Liver (tissue), 7 donors: ENCODE measurements at regions not wholly inside any gene's neighbourhood (a gene's known extent, or its start where the extent isn't known, plus 50 kb on each side); places are given as distances from the start of the nearest gene placed in this dataset.

Experiments used
- DNase-seq: peaks from one replicate; pipeline ENCODE4 v3.0.0-alpha.2; 2017; ENCODE audit warnings: low spot score
- H3K27ac ChIP-seq, 2 donors: one replicate each; pipeline ENCODE4 v1.7.0; 2013; ENCODE audit warnings: inconsistent platforms in 2 of 2, low read length in 2 of 2, control low read depth in 1 of 2, low read depth in 1 of 2, mild to moderate bottlenecking in 1 of 2
- H3K27me3 ChIP-seq, 4 donors: one replicate each; pipeline versions ENCODE4 v1.6.1 to v1.7.0; 2013; ENCODE audit warnings: low read length in 3 of 4, inconsistent platforms in 1 of 4, mild to moderate bottlenecking in 1 of 4, moderate library complexity in 1 of 4; ENCODE audit not compliant: control insufficient read depth in 4 of 4, insufficient read depth in 4 of 4
- H3K36me3 ChIP-seq, 4 donors: one replicate each; pipeline versions ENCODE4 v1.6.1 to v1.7.0; 2013; ENCODE audit warnings: low read length in 3 of 4, mild to moderate bottlenecking in 3 of 4, low read depth in 1 of 4, moderate library complexity in 1 of 4; ENCODE audit not compliant: control insufficient read depth in 4 of 4, insufficient read depth in 3 of 4
- H3K4me1 ChIP-seq, 4 donors: one replicate each; pipeline versions ENCODE4 v1.6.1 to v1.7.0; 2013; ENCODE audit warnings: low read length in 3 of 4, mild to moderate bottlenecking in 3 of 4, moderate library complexity in 1 of 4; ENCODE audit not compliant: control insufficient read depth in 4 of 4, insufficient read depth in 4 of 4
- H3K4me3 ChIP-seq, 3 donors: one replicate each; pipeline versions ENCODE4 v1.6.1 to v1.7.0; 2013; ENCODE audit warnings: low read length in 3 of 3, control low read depth in 1 of 3, low read depth in 1 of 3, mild to moderate bottlenecking in 1 of 3
- H3K9ac ChIP-seq, 2 donors: one replicate each; pipeline ENCODE4 v1.7.0; 2013; ENCODE audit warnings: low read length in 2 of 2, mild to moderate bottlenecking in 2 of 2, moderate library complexity in 2 of 2, control low read depth in 1 of 2, low read depth in 1 of 2
- H3K9me3 ChIP-seq, 4 donors: one replicate each; pipeline versions ENCODE4 v1.6.1 to v1.7.0; 2013; ENCODE audit warnings: low read length in 3 of 4; ENCODE audit not compliant: control insufficient read depth in 4 of 4
- EGR1 ChIP-seq, 2 donors: IDR thresholded peaks; 2 replicates each; pipeline ENCODE4 v1.6.1; 2016 to 2018; ENCODE audit warnings: antibody characterized with exemption in 2 of 2, low read depth in 2 of 2
- FOXA2 ChIP-seq: IDR thresholded peaks from 2 replicates; pipeline ENCODE4 v1.6.1; 2016; ENCODE audit warnings: antibody characterized with exemption
- GABPA ChIP-seq, 2 donors: IDR thresholded peaks in 1 of 2; conservative IDR thresholded peaks in 1 of 2; 2 replicates each; pipeline ENCODE4 v1.6.1; 2016; ENCODE audit warnings: antibody characterized with exemption in 2 of 2, mild to moderate bottlenecking in 1 of 2, moderate library complexity in 1 of 2
- HNF4G ChIP-seq: IDR thresholded peaks from 2 replicates; pipeline ENCODE4 v1.6.1; 2016; ENCODE audit warnings: antibody characterized with exemption
- JUND ChIP-seq, 2 donors: IDR thresholded peaks; 2 replicates each; pipeline ENCODE4 v1.6.1; 2016; ENCODE audit warnings: antibody characterized with exemption in 2 of 2
- RAD21 ChIP-seq, 2 donors: IDR thresholded peaks; 2 replicates each; pipeline ENCODE4 v1.6.1; 2016; ENCODE audit warnings: antibody characterized with exemption in 2 of 2, mild to moderate bottlenecking in 2 of 2
- RXRA ChIP-seq, 2 donors: IDR thresholded peaks; 2 replicates each; pipeline ENCODE4 v1.6.1; 2017 to 2018; ENCODE audit warnings: antibody characterized with exemption in 2 of 2, mild to moderate bottlenecking in 1 of 2
- SP1 ChIP-seq: IDR thresholded peaks from 2 replicates; pipeline ENCODE4 v1.6.1; 2018; ENCODE audit warnings: antibody characterized with exemption, mild to moderate bottlenecking
- TAF1 ChIP-seq: conservative IDR thresholded peaks from 2 replicates; pipeline ENCODE4 v1.6.1; 2016; ENCODE audit warnings: antibody characterized with exemption, mild to moderate bottlenecking
- WGBS: extraction: QIAGEN DNeasy Blood & Tissue Kit; methylation state at CpG from one replicate; pipeline ENCODE4 v1.1.7; 2013; 5-methylcytosine and 5-hydroxymethylcytosine counted together
- TF ChIP-seq, protein P1 (sequence below): IDR thresholded peaks from 2 replicates; pipeline ENCODE4 v1.6.1; 2016; ENCODE audit warnings: antibody characterized with exemption
- TF ChIP-seq, protein P2 (sequence below): IDR thresholded peaks from 2 replicates; pipeline ENCODE4 v1.6.1; 2016; ENCODE audit warnings: antibody characterized with exemption
- TF ChIP-seq, protein P3 (sequence below): IDR thresholded peaks from 2 replicates; pipeline ENCODE4 v1.6.1; 2016; ENCODE audit warnings: antibody characterized with exemption, mild to moderate bottlenecking
- TF ChIP-seq, protein P4 (sequence below): IDR thresholded peaks from 2 replicates; pipeline ENCODE4 v1.6.1; 2016; ENCODE audit warnings: antibody characterized with exemption
- donor health status: healthy.
- donor health status: healthy.
- donor health status: healthy.
- donor health status: healthy.

DNA sequence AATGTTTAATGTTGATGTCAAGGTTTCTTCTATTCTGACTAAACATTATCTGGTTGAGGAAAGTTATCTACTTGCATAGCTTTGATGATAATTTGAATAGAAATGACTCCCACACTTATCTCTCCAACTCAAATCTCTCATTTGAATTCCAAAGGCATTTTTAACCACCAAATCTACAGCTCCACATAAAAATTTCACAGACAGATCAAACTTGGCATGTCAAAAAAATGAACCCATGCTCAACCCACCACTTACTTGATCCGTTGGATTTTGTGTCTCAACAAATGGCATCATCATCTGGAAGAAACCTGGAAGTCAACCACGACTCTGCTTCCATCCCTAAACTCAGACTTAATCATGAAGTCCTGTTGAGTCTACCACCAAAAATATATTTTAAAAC lies 1050.4 kb downstream of the EFNB2 start:
- no peak overlapping the region for H3K9ac ChIP-seq
- no peak overlapping the region for H3K4me3 ChIP-seq
- DNase-seq = no peak
- H3K27ac ChIP-seq = no peak overlapping the region
- TF ChIP-seq SP1 (no peak), HNF4G (no peak)
- TF ChIP-seq, protein P1, sequence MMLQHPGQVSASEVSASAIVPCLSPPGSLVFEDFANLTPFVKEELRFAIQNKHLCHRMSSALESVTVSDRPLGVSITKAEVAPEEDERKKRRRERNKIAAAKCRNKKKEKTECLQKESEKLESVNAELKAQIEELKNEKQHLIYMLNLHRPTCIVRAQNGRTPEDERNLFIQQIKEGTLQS = no peak
- H3K36me3 ChIP-seq = no peaks in the 10 kb centered on the region
- 67% methylated on average over 2 of the region's 2 CpGs for WGBS
- peaks cover 0 to 4% (median 0%) of the 10 kb centered on the region in 4 donors for H3K9me3 ChIP-seq
- no peaks in the 10 kb centered on the region for H3K4me1 ChIP-seq
- no peaks in the 10 kb centered on the region for H3K27me3 ChIP-seq

DNA sequence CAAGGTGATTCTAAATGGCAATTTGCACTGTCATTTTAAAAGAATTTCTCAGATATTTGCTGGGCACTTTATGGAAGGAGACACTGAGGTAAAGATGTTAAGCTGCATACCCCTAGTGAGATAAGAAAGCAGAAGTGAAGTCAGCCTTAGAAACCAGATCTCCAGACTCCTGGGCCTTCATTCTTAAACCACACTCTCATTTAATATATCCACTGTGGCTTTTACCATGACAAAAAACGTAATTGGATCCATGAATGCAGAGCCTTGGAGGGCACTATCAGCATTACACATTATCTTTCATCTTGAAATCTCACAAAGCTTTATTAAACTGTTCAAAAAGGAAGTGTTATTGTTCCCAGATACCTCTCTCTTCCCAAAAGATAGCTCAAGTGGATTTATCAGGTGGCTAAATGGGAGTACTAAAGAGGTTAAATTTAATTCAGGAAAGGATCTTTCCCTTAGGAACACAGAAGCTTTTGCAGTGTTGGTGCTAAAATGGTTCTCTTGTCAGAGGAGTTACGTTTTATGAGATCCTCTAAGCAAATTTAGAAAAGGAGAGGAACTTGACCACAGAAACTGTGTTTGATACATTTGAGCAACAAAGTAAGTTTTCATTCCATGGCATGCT lies 1060.4 kb downstream of the EFNB2 start:
- no peak overlapping the region for H3K9ac ChIP-seq
- no peaks in the 10 kb centered on the region for H3K9me3 ChIP-seq
- peaks cover 0 to 3% (median 0%) of the 10 kb centered on the region in 4 donors for H3K27me3 ChIP-seq
- no peak overlapping the region for H3K27ac ChIP-seq
- DNase-seq = no peak
- no peak overlapping the region for H3K4me3 ChIP-seq
- H3K36me3 ChIP-seq = no peaks in the 10 kb centered on the region
- H3K4me1 ChIP-seq = no peaks in the 10 kb centered on the region
- 32% methylated on average over 2 of the region's 2 CpGs for WGBS
- TF ChIP-seq HNF4G (no peak), EGR1 (IDR thresholded peaks at IDR 0.05; ENCODE audit: low read depth in 2 of 2) (no peak), FOXA2 (no peak), GABPA (IDR thresholded peaks at IDR 0.05 in 1 of 2, conservative IDR thresholded peaks at IDR 0.05 in 1 of 2) (no peak), RAD21 (IDR thresholded peaks at IDR 0.05) (no peak), JUND (IDR thresholded peaks at IDR 0.05) (no peak)

DNA sequence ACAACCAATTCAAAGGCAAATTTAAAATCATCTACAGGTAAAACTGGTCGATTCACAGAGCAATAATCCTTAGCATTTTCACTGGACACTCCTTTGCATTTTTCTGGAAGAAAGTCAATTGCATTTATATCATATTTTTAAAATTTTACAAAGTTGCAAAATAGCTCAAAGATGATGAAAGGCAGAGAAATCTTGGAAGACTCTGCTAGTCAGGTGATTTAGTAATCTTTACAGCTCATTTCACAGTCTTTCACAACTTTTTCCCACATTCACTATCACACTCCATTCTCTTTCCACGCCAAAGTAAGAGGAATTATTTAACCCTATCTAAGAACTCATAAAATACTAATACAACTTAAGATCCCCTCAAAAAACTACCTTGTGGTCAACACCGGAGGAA lies 1063.8 kb downstream of the EFNB2 start:
- no peaks in the 10 kb centered on the region for H3K36me3 ChIP-seq
- no peak overlapping the region for H3K9ac ChIP-seq
- peaks cover 0 to 1% (median 0%) of the 10 kb centered on the region in 4 donors for H3K27me3 ChIP-seq
- H3K4me3 ChIP-seq = no peak overlapping the region
- H3K4me1 ChIP-seq = no peaks in the 10 kb centered on the region
- no peaks in the 10 kb centered on the region for H3K9me3 ChIP-seq
- H3K27ac ChIP-seq = no peak overlapping the region
- no peak for TF ChIP-seq FOXA2
- no peak for TF ChIP-seq JUND (IDR thresholded peaks at IDR 0.05)
- TF ChIP-seq EGR1 (IDR thresholded peaks at IDR 0.05; ENCODE audit: low read depth in 2 of 2) = no peak
- TF ChIP-seq RXRA (IDR thresholded peaks at IDR 0.05) = no peak
- TF ChIP-seq, protein P2, sequence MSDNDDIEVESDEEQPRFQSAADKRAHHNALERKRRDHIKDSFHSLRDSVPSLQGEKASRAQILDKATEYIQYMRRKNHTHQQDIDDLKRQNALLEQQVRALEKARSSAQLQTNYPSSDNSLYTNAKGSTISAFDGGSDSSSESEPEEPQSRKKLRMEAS = no peak
- TF ChIP-seq, protein P3, sequence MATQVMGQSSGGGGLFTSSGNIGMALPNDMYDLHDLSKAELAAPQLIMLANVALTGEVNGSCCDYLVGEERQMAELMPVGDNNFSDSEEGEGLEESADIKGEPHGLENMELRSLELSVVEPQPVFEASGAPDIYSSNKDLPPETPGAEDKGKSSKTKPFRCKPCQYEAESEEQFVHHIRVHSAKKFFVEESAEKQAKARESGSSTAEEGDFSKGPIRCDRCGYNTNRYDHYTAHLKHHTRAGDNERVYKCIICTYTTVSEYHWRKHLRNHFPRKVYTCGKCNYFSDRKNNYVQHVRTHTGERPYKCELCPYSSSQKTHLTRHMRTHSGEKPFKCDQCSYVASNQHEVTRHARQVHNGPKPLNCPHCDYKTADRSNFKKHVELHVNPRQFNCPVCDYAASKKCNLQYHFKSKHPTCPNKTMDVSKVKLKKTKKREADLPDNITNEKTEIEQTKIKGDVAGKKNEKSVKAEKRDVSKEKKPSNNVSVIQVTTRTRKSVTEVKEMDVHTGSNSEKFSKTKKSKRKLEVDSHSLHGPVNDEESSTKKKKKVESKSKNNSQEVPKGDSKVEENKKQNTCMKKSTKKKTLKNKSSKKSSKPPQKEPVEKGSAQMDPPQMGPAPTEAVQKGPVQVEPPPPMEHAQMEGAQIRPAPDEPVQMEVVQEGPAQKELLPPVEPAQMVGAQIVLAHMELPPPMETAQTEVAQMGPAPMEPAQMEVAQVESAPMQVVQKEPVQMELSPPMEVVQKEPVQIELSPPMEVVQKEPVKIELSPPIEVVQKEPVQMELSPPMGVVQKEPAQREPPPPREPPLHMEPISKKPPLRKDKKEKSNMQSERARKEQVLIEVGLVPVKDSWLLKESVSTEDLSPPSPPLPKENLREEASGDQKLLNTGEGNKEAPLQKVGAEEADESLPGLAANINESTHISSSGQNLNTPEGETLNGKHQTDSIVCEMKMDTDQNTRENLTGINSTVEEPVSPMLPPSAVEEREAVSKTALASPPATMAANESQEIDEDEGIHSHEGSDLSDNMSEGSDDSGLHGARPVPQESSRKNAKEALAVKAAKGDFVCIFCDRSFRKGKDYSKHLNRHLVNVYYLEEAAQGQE = no peak
- TF ChIP-seq TAF1 = no peak
- no peak for TF ChIP-seq SP1
- TF ChIP-seq HNF4G = no peak
- TF ChIP-seq, protein P4, sequence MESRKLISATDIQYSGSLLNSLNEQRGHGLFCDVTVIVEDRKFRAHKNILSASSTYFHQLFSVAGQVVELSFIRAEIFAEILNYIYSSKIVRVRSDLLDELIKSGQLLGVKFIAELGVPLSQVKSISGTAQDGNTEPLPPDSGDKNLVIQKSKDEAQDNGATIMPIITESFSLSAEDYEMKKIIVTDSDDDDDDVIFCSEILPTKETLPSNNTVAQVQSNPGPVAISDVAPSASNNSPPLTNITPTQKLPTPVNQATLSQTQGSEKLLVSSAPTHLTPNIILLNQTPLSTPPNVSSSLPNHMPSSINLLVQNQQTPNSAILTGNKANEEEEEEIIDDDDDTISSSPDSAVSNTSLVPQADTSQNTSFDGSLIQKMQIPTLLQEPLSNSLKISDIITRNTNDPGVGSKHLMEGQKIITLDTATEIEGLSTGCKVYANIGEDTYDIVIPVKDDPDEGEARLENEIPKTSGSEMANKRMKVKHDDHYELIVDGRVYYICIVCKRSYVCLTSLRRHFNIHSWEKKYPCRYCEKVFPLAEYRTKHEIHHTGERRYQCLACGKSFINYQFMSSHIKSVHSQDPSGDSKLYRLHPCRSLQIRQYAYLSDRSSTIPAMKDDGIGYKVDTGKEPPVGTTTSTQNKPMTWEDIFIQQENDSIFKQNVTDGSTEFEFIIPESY = no peak
- DNase-seq = no peak
- 57% methylated on average over 3 of the region's 3 CpGs for WGBS
